GM11168 (cell line): ENCODE measurements at regions not wholly inside any gene's neighbourhood (a gene's known extent, or its start where the extent isn't known, plus 50 kb on each side); places are given as distances from the start of the nearest gene placed in this dataset.
"Not testable (repeated sequence)": the region's sequence is repeated elsewhere in the genome, so short reads cannot be mapped to it uniquely, and the experiment has no call there.

Experiments
- in situ Hi-C: fragments of 300-500 bp; cut with MboI; formaldehyde crosslinking; loops from one replicate; pipeline ENCODE4 v1.12.0; 2022; ENCODE audit warnings: low sequenced_read_pairs; ENCODE audit not compliant: unreplicated experiment

- in situ Hi-C loops, result no loop called here
Measured at GRCh38 chr7:138212314-138212713, 136.1 kb downstream of the AKR1D1 start.

- in situ Hi-C loops, result no loop called here
Measured at GRCh38 chr7:138214926-138215325, 138.7 kb downstream of the AKR1D1 start.

GRCh38 chr7:138220321-138220720 is 144.1 kb downstream of the AKR1D1 start:
- in situ Hi-C loops, result not testable (repeated sequence)

DNA sequence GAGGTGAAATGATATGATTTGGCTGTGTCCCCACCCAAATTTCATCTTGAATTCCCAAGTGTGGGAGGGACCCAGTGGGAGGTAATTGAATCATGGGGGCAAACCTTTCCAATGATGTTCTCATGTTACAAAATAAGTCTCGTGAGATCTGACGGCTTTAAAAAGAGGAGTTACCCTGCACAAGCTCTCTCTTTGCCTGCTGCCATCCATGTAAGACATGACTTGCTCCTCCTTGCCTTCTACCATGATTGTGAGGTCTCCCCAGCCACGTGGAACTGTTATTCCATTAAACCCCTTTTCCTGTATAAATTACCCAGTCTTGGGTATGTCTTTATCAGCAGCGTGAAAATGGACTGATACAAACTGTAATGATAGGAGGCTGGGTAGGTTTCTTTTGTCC is 145.1 kb downstream of the AKR1D1 start:
- in situ Hi-C loops, result not testable (repeated sequence)

DNA sequence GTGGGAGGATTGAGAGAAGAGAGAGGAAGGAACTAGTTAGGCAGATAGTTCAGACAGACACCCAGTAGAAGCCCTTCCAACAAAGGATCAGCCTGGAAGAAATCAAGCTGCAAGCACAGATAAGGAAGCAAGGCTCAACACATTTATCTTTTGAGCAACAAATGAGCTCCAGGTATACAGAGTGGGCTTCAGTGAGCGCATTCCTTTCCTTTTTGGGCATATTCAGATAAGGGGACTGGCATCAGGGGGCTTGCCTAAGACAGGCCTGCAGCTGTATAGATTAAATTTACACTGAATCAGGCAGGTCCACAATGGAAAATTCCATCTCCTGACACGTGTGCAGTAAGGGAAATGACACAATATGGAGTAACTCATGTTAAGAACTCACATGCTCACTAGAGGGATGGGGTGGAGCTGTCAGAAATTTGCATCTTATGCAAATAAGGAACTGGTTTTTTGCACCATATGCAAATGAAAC is 147.2 kb downstream of the AKR1D1 start:
- in situ Hi-C loops, result no loop called here

DNA sequence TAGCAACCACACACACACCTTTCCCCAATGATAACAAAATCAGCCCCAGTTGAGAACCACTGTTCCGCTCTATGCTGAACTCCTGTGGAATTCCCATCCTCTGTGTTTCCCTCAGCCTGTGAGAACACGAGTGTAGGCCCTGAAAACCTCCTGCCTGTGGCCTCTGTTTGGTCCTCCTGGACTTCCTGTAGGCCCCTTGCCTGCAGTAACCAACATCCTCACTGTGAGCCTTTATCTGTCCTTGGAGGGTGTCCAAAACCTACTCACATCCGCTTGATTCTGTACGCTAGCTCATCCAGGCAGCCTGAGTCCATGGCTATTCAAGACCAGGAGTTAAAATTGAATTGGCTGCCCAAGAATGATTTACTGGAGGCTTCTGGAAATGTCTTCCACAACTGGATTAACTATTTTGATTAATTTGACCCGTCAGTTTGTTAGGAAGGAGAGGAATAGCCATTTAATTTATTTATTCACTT is 149.8 kb downstream of the AKR1D1 start:
- in situ Hi-C loops, result no loop called here

DNA sequence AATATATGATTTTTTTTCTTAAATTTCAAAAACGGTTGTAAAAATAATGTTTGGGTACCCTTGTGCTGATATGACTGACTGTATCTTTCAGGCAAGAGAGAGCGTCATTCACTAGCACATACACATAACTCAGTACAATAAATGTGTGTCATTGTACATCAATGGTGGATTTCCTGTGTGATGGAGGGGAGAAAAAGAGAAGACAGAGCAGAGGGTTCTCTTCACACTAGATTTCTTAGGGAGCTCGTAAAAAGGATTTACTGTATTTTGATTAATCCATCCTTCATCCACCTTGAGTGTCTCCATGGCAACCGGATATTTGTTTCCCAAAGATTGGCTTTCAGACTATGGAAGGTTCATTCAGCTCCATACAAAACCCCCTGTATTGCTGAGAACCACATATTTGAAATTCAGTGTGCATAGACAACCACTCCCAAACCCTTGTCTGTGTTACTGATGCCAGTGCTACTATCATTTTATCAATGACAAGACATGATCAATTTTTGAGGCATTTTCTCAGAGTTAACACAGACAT is 150.6 kb downstream of the AKR1D1 start:
- in situ Hi-C loops, result no loop called here

DNA sequence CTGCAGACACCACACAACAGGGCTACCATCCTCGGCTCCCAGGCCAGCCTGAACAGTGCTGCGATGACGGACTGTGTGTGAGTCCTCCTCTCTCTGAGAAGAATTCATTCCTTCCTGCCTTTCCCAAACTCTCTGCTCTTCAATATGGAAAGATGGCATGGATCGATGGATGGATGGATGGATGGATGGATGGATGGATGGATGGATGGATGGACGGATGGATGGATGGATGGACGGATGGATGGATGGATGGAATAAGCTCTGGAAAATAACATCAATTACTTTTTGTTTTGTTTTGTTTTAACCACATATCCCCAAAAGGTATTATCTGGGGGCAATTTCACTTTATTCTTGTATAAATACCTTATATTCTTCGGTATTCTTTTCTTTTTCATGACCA is 151.9 kb downstream of the AKR1D1 start:
- in situ Hi-C loops, result no loop called here

DNA sequence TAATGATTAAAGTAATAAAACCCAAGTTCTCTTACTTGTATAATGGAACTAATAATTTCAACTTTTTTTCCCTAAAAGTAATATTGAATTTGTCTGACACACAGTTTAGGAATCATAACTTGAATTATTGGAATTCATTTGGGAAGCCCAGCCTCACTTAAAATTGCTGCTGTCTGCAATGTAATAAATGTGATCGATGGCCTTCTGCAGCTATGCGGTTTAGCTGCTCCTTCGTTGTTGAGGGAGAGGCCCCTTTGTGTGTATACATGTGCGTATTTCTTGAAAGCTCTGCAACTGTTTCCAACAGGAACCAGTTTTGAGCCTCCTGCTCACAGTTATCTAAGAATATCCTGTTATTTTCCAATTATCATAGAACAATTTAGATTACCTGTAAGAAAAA is 152.5 kb downstream of the AKR1D1 start:
- in situ Hi-C loops, result no loop called here

- in situ Hi-C loops, result no loop called here
Measured at GRCh38 chr7:138233189-138233588, 156.9 kb downstream of the AKR1D1 start.

GRCh38 chr7:138235207-138235606 is 158.9 kb downstream of the AKR1D1 start:
- in situ Hi-C loops, result no loop called here

DNA sequence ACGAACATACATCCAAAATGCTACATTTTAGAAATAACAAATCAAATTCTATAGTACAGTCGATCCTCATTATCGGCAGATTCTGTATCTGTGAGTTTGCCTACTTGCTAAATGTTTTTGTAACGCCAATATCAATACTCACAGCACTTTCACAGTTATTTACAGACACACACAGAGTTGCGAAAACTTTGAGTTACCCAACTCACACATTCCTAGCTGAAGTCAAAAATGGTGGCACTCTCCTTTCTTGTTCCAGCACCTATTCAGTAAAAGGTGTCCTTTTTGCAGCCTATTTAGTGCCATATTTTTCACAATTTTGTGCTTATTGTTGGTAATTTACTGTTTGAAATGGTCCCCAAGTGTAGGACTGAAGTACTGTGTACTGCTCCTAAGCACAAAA is 161.7 kb downstream of the AKR1D1 start:
- in situ Hi-C loops, result no loop called here

DNA sequence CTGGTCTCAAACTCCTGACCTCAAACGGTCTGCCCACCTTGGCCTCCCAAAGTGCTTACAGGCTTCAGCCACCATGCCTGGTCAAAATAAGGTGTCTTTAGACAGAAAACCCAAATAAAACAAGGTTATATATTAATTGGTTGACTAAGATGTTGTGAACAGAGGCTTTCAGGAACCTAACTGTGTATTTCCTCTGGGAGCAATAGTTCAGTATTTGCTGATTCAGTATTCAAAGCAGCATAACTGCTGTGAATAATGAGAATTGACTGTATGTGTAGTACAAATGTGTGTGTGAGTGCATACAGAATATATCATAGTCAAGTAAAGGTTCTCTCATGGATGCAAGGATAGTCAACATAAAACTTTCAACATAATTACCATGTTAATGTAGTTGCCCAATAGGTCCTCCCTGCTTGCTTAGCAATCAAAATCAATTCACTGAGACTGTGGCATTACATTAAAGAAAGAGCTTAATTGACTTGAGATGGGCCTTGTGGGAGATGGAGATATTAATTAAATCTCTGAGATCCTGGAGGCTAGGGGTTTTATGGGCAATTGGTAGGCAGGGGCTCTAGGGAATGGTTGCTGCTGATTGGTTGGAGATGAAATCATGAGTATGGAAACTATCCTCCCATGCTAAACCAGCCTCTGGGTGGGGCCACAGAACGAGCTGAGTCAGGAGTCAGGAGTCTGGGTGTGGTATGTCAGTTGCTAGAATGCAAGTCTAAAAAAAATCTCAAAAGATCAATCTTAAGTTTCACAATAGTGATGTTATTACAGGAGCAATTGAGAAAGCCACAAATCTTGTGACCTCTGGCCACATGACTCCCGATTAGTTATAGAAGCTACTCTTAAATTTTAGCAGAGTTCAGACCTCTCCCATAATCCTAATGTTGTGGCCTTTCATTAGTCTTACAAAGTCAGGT is 162.7 kb downstream of the AKR1D1 start:
- in situ Hi-C loops, result no loop called here

DNA sequence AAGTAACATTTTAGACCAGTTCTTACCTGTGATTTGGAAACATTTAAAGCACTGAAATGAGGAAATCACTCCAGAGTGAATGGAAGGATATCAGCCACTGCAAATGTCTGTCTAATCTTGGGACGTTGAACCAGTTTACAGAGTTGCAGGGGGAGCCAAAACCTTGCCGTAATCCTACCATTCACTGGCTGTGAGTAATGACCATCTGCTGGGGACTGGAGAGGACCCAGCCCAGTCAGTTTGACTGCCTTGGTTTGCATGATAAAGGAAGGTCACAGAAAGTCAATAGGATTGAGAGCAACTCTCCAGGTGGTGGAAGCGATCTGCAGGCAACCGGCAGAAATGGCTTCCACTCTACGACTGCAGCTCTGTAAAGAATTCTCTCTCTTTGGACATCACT is 167.2 kb downstream of the AKR1D1 start:
- in situ Hi-C loops, result no loop called here

DNA sequence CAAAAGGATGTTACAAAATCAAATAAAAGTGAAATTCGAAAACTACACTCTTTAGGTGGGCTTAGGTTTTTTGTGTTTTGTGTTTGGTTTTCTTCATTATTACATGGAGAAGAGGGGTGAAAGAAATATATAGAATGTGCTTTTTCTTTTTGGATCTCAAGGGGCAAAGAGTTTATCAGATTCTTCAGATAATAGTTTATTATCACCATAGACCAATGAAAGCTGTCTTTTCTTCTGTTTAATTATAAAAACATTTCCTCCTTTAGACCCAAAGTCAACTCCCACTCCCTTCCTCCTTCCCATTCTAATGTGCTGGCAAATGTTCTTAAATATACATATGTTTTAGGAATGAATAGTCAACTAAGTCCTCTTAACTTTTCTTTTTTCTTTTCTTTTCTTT is 167.6 kb downstream of the AKR1D1 start:
- in situ Hi-C loops, result no loop called here

DNA sequence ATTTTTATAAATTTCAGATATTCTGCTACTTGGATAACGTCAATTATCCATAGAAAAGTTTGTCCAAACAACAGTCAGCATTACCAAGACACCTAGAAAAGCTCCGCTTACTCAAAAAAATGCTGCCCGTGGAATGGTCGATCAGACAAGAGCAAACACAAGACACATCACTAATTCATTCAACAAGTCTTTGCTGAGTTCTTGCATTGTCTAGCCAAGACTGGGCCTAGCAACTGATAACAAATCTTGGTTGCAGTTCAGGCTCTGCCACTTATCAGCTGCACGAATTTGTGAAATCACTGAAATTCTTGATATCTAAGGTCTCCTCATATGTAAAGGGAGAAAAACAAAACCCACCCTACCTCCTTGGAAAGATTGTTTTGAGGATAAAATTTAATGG is 168.3 kb downstream of the AKR1D1 start:
- in situ Hi-C loops, result no loop called here

DNA sequence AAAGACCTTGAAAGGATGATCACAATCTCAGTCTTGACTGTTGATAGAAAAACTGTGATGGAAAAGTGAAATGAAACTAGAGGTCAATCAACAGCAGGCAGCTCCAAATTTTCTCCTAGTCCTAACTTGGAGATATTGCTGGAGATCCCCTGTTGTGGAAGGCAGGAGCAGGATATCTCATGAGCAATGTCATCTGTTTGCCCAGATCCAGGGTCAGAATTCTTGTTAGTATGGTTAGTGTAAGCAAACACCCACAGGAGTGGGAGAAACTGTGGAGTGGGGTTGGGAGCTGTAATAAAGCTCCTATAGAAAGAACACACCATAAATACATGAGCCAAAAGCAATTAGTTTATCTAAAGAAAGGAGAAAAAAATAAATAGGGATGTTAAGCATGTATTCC is 169.0 kb downstream of the AKR1D1 start:
- in situ Hi-C loops, result no loop called here

DNA sequence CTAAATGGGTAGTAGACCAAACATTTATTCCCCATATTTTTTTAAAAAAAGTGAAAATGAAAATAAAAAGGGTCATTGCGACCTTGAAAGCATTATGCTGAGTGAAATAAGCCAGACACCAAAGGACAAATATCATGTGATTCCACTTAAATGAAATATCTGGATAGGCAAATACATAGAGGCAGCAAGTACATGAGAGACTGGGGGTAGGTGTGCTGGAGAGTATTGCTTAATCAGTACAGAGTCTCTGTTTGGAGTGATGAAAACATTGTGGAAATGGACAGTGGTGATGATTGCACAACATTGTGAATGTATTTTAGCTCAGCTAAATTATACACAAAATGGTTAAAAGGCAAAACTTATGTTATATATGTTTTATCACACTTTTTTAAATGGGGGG is 169.4 kb downstream of the AKR1D1 start:
- in situ Hi-C loops, result no loop called here

DNA sequence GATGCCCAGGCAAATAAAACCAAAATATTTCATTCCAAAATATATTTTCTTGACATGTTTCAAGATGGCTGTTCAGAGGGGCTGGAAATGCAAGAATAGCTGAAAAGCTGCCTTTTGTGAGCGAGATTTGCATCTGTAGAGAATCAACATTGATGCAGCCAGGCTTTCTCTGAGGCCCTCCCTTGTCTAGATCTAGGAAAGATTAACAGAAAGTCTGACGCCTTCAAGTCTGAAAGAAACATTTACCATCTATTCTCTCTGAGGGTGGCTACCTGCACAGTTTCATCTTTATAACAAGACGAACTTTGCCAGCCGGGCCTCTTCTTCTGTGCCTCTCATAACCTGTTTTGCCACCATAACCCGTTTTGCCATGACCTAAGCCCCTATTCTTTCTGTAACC is 170.2 kb downstream of the AKR1D1 start:
- in situ Hi-C loops, result no loop called here

GRCh38 chr7:138247081-138247480 is 170.8 kb downstream of the AKR1D1 start:
- in situ Hi-C loops, result no loop called here

DNA sequence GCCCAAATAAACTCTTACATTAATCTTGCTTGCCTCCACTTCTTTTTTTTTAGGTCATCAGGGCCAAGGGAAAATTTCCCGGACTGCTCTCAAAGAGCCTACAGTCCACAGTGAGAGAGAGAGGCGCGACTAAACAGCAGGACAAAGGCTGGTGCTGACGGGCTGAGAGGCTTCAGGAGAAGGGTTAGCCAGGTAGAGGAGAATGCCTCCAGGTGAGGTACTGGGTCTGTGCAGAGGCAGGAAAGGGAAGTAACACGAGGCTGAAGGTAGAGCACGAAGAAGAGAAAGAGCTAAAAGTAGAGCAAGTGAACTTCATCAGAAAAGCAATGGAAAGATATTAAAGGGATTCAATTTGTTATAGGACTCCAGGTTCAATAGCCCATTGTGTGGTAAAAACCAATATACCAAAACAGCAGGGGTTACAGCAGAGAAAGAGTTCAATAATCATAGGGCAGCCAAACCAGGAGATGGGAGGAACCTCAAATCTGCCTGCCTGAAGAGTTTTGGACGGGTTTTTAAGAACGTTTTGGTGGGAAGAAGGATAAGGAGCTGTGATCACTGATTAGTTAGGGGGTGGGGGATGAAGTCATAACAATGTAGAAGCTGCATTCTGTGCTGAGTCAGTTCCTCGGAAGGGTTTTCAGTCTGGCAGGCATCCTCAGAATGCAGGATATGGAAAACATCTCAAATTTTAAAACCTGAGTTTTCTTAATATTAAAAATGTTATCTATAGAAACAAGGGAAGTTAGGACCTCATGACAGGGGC is 171.5 kb downstream of the AKR1D1 start:
- in situ Hi-C loops, result no loop called here
